Endodermal cell (in vitro differentiated cells): ENCODE measurements at regions not wholly inside any gene's neighbourhood (a gene's known extent, or its start where the extent isn't known, plus 50 kb on each side); places are given as distances from the start of the nearest gene placed in this dataset.
A peak's percentile ranks its signal among the peaks of the same experiment; 100 is the strongest.

Source experiments
- DNase-seq: peaks from one replicate; pipeline ENCODE4 v3.0.0-alpha.2; 2017
- H3K27ac ChIP-seq: 2 replicates; pipeline ENCODE4 v1.5.1; 2013; ENCODE audit warnings: mild to moderate bottlenecking, low read depth, low read length, moderate library complexity
- H3K27me3 ChIP-seq: 2 replicates; pipeline ENCODE4 v1.6.1; 2013; ENCODE audit warnings: mild to moderate bottlenecking, low read length, moderate library complexity; ENCODE audit not compliant: insufficient read depth, control insufficient read depth, poor library complexity, severe bottlenecking
- H3K36me3 ChIP-seq: 2 replicates; pipeline ENCODE4 v1.7.0; 2013; ENCODE audit warnings: mild to moderate bottlenecking, low read length, moderate library complexity; ENCODE audit not compliant: control insufficient read depth, insufficient read depth
- H3K4me1 ChIP-seq: one replicate; pipeline ENCODE4 v1.7.0; 2013; ENCODE audit warnings: low read length; ENCODE audit not compliant: control insufficient read depth, insufficient read depth
- H3K4me3 ChIP-seq: 2 replicates; pipeline ENCODE4 v1.5.1; 2013; ENCODE audit warnings: mild to moderate bottlenecking, low read length, moderate library complexity
- H3K9ac ChIP-seq: 2 replicates; pipeline ENCODE4 v1.6.1; 2013; ENCODE audit warnings: mild to moderate bottlenecking, low read length, moderate library complexity; ENCODE audit not compliant: poor library complexity, severe bottlenecking; ENCODE audit errors: extremely low read depth
- H3K9me3 ChIP-seq: 2 replicates; pipeline ENCODE4 v1.6.1; 2013; ENCODE audit warnings: mild to moderate bottlenecking, low read length, moderate library complexity; ENCODE audit not compliant: control insufficient read depth
- H3K27ac Mint-ChIP-seq: 2 replicates; pipeline ENCODE4 v1.8.0; 2020; ENCODE audit warnings: mixed read lengths
- H3K27me3 Mint-ChIP-seq: 2 replicates; pipeline ENCODE4 v1.8.0; 2021; ENCODE audit warnings: mild to moderate bottlenecking, mixed read lengths; ENCODE audit not compliant: insufficient read depth
- H3K36me3 Mint-ChIP-seq: 2 replicates; pipeline ENCODE4 v1.8.0; 2020; ENCODE audit warnings: low read depth, mixed read lengths
- H3K4me1 Mint-ChIP-seq: 2 replicates; pipeline ENCODE4 v1.8.0; 2020; ENCODE audit warnings: mixed read lengths
- H3K4me3 Mint-ChIP-seq: 2 replicates; pipeline ENCODE4 v1.8.0; 2020; ENCODE audit warnings: mild to moderate bottlenecking, moderate library complexity, mixed read lengths
- H3K9me3 Mint-ChIP-seq: 2 replicates; pipeline ENCODE4 v1.8.0; 2020; ENCODE audit warnings: mild to moderate bottlenecking, mixed read lengths
- CTCF ChIP-seq: fragments of 200-600 bp; sonication (generic); conservative IDR thresholded peaks from 2 replicates; pipeline ENCODE4 v1.5.0; 2021; ENCODE audit warnings: antibody characterized with exemption, mild to moderate bottlenecking
- WGBS, 2 experiments: methylation state at CpG; one replicate each; pipeline versions ENCODE4 v1.1.5 to v1.1.7; 2013; ENCODE audit warnings: missing lambda C conversion rate in 2 of 2, mixed read lengths in 1 of 2; ENCODE audit not compliant: insufficient coverage in 1 of 2, insufficient read length in 1 of 2; 5-methylcytosine and 5-hydroxymethylcytosine counted together

- Mint-ChIP-seq H3K9me3 (no peaks in the 10 kb centered on the region), H3K27ac (no peak overlapping the region), H3K4me1 (peaks cover 7% of the 10 kb centered on the region), H3K27me3 (no peaks in the 10 kb centered on the region), H3K36me3 (no peaks in the 10 kb centered on the region), H3K4me3 (no peak overlapping the region)
- H3K4me1 ChIP-seq, result no peaks in the 10 kb centered on the region
- peak; percentile 35 for DNase-seq
- no peaks in the 10 kb centered on the region for H3K9me3 ChIP-seq
- WGBS, 2 experiments, result 90 to 94% methylated on average over 5 of the region's 5 CpGs
- no peaks in the 10 kb centered on the region for H3K27me3 ChIP-seq
- H3K27ac ChIP-seq, result no peak overlapping the region
- no peaks in the 10 kb centered on the region for H3K36me3 ChIP-seq
- TF ChIP-seq CTCF, result no peak
- H3K4me3 ChIP-seq, result no peak overlapping the region
- no peak overlapping the region for H3K9ac ChIP-seq
These were observed 63.1 kb upstream of the DUSP5 start for GRCh38 chr10:110434489-110435096.

DNA sequence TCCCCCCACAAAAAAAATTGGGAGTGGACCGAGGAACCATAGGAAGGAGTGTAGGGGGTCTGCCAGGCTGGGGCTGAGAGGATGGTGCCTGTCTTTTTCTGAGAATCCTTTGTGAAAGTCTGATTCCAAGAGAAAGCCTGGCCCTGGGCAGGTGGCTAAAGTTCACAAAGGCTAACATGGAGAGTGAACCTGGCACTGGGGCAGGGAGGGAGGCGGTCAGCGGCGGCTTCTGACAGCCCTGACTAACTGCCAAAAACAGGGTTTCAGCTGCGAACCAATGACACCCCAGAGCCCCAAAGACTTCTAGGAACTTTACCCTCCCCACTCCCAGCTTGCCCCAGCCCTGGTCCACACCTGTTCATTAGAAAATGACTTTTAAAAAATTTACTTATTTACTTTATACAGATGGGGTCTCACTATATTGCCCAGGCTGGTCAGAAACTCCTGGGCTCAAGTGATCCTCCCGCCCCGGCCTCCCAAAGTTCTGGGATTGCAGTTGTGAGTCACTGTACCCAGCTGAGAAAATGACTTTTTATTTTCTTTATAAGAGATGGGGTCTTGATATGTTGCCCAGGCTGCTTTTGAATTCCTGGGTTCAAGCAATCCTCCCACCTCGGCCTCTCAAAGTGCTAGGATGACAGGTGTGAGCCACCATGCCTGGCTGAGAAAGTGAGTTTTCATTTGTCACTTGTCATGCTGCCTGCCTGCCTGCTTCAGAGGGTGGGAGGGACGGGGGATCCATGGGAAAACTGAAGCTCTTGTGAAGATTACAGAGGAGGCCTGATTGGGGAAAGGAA lies 61.0 kb upstream of the DUSP5 start:
- Histone ChIP-seq H3K4me1 (no peaks in the 10 kb centered on the region), H3K9ac (no peak overlapping the region), H3K27ac (no peak overlapping the region), H3K4me3 (no peak overlapping the region), H3K36me3 (no peaks in the 10 kb centered on the region), H3K9me3 (no peaks in the 10 kb centered on the region), H3K27me3 (no peaks in the 10 kb centered on the region)
- DNase-seq, result no peak
- Mint-ChIP-seq H3K27me3 (no peaks in the 10 kb centered on the region), H3K4me1 (peaks cover 9% of the 10 kb centered on the region), H3K4me3 (no peak overlapping the region), H3K9me3 (no peaks in the 10 kb centered on the region), H3K36me3 (no peaks in the 10 kb centered on the region), H3K27ac (no peak overlapping the region)
- no peak for TF ChIP-seq CTCF
- 81 to 93% methylated on average over 4 to 9 of the region's 9 CpGs for WGBS, 2 experiments

DNA sequence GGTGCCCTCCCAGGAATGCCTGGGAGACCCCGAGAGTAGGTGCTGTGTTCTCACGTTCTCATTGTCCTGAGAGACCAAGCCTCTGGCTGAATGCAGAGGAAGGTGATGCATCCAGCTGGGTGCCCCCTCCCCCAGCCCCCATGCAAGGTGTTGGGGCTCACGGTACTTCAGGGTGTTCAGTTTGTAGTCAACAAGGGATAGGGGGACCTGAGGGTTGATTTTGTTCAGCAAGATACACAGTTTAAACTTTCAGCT lies 60.4 kb upstream of the DUSP5 start:
- 87% methylated on average over 3 of the region's 3 CpGs; no CpG with 5 or more reads in 1 of the 2 experiments for WGBS, 2 experiments
- Mint-ChIP-seq H3K27me3 (no peaks in the 10 kb centered on the region), H3K4me1 (peaks cover 12% of the 10 kb centered on the region), H3K4me3 (no peak overlapping the region), H3K27ac (peak overlapping the region; percentile 42), H3K9me3 (no peaks in the 10 kb centered on the region), H3K36me3 (no peaks in the 10 kb centered on the region)
- Histone ChIP-seq H3K36me3 (no peaks in the 10 kb centered on the region), H3K4me1 (no peaks in the 10 kb centered on the region), H3K27ac (no peak overlapping the region), H3K4me3 (no peak overlapping the region), H3K27me3 (no peaks in the 10 kb centered on the region), H3K9ac (no peak overlapping the region), H3K9me3 (no peaks in the 10 kb centered on the region)
- TF ChIP-seq CTCF, result no peak
- peak; percentile 56 for DNase-seq
